Stimulated activated CD4-positive, alpha-beta T cell treated with anti-CD3 and anti-CD28 coated beads, Interleukin-4, amount 100 ng/mL, for 24 hours (primary cell): ENCODE measurements at regions not wholly inside any gene's neighbourhood (a gene's known extent, or its start where the extent isn't known, plus 50 kb on each side); places are given as distances from the start of the nearest gene placed in this dataset.
A peak's percentile ranks its signal among the peaks of the same experiment; 100 is the strongest.

Experiments used
- DNase-seq: peaks from one replicate; pipeline ENCODE4 v3.0.0-alpha.2; 2020

DNA sequence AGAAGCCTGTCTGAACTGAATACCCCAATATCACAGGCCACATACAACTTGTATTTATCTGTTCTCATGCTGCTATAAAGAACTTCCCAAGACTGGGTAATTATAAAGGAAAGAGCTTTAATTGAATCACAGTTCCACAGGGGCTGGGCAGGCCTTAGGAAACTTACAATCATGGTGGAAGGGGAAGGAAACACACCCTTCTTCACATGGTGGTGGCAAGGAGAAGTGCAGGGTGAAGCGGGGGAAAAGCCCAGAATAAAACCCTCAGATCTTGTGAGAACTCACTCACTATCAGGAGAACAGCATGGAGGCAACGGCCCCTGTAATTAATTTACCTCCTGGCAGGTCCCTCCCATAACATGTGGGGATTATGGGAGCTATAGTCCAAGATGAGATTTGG lies 50.3 kb upstream of the FNDC1 start:
- no peak for DNase-seq

DNA sequence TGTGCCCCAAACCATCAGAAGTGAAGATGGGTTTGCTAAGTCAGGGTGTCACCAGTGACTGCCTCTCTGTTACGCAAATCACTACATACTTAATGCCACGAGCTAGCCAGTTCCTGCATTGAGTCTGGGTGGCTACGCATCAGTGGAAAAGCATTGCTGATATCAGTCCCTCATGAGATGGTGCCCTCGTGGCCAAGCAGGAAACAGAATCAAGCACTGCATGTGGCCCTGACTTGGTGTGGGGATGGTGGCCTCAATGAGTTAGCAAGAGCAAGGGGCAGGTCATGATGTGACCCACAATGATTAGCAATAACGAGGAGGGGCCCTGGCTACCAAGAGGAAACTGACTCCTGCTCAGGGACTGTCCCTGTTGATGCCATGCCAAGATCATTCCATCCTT lies 51.6 kb upstream of the FNDC1 start:
- no peak for DNase-seq

DNA sequence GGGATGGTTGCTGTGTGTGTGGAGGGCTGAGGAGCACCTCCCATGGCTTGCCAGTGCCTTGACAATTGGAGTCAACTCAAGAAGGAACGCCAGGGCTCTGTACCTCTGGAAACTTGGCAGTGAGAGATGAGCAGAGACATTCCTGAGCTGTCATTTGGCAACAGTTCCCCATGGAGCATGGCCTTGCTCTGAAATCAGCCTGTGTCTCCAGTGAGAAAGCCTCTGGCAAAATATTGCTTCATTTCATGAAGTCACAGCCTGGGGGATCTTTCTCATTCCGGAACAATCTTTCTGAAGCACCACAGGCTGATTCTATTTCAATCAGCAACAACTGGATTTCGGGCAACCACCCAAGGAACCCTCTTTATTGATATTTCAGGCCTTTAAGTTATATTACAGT lies 52.2 kb upstream of the FNDC1 start:
- DNase-seq, result no peak

DNA sequence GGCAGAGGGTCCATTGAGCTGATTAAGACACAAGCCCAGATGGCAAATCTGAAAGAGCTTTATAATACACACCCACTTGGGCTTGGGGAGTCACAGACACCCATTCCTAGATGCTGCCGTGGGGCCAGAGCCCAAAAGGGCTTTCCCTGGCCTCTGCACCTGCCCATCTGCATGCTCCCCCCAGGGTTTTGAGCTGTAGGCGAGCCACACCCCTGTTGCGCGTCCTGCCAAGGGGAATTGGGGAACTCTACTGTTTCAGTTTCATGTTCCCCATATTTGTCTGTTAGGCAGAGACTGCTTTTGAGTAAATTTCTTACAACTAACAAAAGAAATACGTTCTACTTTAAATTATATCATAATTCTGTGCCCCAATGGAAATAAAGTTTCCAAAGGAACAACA lies 52.9 kb upstream of the FNDC1 start:
- DNase-seq, result no peak

DNA sequence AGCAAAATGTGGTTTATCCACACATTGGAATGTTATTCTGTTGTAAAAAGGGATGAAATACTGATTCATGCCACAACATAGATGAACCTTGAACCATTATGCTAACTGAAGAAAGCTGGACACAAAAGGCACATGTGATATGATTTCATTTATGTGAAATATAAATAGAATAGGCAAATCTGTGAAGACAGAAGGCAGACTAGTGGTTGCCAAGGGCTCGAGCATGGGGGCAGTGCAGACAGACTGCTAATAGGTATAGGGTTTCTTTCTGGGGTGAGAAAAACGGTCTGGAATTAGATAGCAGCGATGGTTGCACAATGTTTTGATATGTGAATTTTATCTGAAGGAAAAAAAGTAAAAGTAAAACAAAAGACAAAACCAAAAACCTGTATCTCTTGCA lies 54.6 kb upstream of the FNDC1 start:
- DNase-seq, result no peak

DNA sequence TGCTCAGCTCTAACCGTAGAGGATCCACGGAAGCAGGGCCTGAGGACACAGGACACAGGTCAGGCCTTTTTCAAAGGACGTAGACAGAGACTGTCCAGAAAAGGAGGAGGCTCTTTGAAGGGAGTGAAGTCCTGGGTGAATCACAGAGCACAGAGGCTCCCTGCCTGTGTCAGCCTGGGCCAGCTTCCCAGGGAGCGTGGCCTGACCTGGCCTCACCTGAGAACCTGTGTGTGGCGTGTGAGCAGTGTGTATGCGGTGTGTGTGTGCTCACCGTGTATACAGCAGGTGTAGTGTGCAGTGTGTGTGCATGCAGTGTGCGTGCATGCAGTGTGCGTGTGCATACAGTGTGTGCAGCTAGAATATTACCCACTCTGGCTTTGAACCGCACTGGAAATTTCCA lies 56.0 kb upstream of the FNDC1 start:
- no peak for DNase-seq

DNA sequence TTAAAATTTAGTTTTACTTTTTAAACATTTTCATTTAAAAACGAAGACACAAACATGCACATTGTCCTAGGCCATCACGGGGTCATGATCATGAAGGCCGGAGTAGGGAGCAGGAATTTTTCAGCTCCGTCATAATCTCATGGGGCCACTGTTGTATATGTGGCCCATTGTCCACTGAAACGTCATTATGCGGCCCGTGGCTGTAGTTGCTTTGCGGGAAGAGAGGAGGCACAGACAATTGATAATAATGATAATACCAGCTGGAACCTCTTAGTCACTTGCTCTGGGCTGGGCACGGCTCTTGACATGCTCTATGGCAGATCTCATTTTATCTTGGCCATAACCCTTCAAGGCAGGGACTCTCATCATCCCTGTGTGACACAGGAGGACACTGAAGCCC lies 56.5 kb upstream of the FNDC1 start:
- no peak for DNase-seq

DNA sequence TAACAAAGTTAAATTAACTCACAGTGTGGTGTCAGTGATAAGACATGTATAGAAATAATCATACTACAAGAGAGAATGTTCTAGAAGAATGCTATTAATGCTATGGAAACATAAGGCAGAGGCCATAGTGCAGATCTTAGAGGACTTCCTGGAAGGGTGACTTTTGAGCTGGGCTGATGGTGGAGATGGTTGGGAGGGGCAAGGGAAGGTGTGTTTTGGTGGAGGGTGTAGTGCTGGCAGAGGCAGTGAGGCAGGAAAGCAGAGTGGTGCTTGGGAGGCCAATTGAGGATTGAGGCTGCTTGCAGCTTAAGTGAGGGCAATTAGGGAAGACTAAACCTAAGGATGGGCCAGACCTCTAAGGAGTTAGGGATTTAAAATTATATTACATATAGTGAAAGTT lies 58.5 kb upstream of the FNDC1 start:
- no peak for DNase-seq

DNA sequence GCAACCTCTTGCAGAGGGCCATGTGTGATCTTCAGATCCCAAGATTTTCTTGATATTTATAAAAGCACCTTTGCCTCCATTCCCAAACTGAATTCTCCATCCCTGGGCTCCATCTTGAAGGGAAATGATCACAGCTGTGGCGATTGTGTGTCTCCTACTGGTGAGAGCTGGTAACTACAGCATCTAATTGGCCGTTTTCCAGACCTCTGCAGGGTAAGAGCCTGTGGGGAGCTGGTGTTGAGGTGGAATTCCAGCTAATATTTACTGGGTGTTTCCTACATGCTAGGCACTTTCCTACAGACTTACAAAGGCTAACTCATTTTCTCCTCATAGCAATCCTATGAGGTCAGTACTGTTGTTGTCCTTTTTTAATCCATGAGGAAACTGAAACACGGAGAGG lies 59.2 kb upstream of the FNDC1 start:
- peak; percentile 54 for DNase-seq

DNA sequence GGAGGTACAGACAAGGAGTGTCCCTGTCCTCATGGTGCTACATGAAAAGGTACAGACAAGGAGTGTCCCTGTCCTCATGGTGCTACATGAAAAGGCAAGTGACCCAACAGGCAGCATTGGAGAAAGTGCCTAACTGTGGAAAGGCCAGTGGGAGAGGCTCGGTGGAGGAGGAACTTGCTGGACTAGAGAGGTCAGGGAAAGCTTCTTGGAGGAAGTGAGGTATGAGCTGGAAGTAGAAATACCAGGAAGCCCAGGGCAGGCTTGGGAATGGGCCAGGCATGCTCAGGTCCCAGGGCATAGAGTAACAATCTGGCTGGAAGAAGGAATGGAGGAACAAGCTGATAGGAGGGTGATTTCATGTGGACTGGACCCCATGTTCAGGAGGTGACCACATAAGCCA lies 59.8 kb upstream of the FNDC1 start:
- no peak for DNase-seq

DNA sequence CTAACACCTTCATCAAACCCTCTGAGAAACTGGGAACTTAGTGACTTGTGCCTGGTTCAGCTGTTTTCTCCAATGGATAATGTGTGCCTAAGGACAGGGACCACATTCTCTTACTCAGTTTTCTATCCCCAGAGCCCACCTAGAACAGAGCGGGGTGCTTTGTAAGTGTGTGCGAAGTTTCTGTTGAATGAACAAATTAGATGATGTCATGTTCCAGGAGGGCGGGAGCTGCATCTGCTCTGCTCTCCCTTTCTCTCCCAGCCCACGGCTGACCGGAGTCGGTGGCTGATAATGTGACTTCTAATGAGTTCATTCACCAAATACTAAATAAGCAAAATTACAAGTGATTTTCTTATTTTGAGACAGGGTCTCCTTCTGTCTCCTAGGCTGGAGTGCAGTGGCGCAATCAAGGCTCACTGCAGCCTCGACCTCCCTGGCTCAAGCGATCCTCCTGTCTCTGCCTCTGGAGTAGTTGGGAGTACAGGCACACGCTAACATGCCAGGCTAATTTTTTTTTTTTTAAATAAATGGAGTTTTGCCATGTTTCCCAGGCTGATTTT lies 60.7 kb upstream of the FNDC1 start:
- DNase-seq, result no peak

DNA sequence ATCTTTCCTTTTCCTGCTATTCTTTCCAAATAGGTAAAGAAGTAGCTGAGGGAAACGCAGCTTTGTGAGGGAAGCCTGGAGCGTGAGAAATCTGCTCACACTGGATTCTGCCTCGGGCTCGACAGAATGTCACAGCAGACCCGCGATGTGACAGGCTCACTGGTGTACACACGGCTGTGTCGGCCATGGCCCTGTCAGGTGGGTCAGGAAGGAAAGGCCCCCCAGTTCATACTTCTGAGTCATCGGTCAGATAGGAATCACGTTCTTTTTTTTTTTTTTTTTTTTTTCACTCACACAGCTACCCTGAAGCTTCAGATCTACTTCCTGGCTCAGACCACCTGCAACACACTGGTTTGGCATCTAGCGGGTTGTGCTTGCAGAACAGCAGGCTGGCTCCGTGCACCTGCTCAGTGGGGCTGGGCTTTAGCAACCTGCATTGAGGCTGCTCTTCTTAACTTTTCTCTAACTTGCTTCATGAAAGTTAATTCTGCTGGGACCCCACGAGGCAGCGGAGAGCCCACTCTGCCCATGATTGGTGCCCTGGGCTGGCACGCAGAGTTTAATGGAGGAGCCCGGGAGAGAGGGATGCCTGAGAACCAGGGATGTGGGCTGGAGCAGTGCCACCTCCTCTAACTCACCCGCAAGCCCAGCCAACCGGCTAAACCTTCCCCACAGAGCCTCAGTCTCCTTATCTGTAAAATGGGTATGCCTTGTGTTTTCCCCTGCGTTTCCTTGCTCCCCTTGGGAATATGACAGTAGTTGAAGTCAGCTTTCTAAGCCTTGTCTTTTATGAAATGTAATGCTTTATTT lies 61.5 kb upstream of the FNDC1 start:
- DNase-seq, result peak; percentile 54

DNA sequence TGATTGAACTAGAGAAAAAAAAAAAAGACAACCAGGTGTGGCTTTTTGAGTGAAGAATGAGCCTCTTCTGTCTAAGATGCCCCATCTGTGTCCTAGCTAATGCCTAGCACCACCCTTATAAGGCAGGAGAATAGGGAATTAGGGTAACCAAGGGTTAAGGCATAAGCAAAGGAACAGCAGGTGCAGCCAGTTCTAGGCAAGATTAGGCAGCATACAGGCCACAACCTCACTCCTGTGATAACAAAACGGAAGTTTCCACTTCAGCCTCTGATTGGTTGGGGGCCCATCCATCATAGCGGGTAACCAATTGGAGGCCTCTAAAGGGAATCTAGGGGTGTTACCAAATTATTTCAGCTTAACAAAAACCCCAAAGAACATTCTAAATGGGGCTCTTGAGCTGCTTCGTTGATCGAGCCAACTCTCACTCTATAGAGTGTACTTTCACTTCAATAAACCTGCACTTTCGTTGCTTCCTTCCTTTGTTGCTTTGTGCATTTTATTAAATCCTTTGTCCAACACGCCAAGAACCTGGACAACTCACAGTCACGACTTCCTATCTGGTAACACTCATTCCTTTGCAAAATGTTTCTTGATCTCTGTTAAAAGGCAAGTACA lies 61.9 kb upstream of the TAGAP start:
- DNase-seq, result peak; percentile 94

DNA sequence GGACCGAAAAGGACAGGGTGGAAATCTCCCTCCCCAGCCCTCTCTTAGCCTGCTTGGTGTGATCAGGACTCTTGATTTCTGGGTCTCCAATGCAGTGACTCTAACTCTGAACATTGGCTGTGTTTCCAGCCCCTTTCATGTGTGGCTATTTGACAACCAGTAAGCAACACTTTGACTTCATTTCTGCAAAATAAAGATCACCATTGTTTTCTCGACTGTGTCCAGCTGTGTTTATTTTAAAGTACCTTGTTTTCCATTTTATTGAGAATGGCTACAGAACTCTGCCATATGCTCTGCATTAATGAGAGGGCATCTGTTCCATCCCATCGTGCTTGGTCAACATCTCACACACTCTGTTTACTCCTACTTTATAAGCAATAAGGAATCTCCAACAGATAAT lies 60.9 kb upstream of the TAGAP start:
- DNase-seq, result no peak

DNA sequence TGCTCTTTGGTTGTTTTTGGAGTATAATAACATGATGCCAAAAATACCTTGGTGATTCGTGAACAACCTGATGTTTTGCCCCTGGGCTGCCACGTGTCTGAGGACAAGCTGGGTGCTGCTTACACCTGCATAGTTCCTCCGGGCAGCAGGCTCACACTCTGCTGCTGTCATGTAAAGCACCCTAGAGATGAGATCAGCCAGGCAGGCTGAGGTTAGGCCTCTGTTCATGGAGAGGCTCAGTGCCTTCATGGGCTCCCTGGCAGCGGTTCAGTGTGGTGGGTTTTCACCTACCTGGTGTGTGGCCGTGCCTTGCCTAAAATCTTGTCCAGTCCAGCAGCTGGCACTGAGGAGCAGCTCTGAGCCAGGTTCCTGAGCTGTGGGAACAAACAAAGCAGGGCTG lies 60.1 kb upstream of the TAGAP start:
- DNase-seq, result no peak

DNA sequence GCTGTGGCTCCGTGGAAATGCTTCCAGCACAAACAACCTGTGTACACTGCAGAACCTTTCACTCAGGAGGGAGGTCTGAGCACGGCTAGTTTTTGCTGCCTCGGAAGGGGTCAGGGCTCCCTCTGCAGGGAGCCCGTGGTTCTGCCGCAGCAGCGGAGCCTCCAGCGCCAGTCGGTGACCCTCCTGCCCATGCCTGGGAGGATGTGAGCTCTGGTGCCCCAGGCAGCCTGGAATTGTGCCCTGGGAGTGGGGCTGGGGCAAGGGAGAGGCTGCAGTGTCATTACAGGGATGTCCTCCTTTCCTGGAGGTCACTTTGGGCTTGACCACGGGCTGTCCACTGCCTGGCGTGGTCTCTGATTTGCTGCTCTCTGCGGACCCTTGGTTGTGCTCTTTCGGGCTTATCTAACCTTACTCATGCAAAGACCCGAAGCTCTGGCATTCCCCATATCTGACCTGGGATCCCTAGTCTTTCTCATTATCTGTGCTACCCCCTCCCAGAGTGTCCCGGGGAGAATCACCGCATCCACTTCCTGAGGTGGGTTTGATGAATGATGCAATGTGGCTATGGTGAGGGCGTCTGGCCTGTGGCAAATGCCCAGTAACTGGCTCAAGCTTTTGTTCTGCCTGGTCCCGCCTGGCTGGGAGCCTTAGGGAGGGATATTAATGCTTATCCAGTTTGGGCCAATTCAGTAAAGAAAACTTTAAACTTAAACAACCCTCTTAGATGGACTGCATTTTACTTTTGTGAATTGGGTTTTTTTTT lies 59.6 kb upstream of the TAGAP start:
- peak; percentile 82 for DNase-seq

DNA sequence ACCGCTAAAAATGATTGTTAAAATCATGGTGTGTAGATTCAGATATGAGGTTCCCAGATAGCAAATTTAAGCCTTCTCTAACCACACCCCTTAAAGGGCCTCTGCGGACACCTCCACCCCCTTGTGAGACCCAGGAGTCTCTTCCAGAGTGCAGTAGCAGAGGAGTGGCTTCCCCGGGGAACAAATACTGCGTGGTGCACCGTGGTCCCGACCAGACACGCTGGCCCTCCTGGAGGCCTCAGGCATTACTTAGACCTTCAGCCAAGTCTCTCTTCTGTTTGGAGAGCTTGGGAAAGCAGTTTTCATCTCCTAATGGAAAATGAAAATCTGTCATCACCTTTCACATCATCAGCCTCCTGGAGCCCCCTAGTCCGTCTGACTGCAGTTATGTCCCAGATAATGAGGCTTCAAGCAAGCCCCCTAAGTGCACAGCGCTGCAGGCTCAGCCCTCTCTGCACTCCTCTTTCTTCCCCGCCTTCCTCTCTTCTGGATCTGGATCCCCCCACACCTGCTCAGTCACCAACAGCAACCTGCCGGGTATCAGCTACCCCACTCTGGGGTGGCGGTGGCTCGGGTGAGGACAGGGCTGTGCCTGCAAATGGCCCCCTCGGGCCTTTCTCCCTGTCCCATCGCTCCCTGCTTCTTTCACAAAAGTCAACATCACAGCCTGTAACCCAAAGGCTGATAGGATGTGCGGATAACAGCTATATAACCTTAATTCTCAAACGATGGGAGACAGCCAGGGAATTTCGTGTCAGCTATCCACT lies 58.8 kb upstream of the TAGAP start:
- DNase-seq, result no peak

DNA sequence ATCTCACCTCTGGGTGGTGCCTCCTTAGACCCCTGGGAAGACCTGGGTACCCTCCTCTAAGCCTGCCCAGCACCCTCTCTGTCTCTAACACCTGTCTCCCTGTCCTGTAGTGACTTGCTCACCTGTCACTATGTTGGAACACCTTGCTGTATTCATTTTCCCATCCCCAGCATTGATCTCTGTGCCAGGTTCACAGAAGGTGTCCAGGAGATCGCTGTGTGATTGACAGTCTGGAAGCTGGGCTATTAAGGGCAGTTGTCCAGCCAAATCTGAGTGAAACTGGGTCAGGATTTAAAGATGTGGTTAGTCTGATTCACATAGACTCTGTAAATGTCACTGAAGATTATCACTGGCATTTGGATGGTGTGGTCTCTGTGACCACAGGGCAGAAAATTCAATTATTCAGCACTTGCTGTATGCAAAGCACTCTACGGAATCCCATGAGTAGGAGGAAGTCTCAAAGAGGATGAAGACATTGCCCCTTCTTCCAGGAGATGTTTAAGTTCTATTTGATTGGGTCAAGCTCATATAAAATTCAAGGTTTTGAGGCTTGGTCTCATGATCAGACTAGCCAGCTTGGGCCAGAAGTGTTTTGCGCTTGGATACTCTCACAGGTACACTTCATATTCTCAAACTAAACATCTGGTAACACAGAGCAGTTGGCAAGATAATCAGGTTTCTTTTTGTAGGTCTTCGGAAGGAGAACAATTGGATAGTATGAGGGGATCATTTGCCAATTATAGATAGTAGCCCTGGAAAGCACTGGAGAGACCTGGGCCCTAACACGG lies 57.8 kb upstream of the TAGAP start:
- no peak for DNase-seq

DNA sequence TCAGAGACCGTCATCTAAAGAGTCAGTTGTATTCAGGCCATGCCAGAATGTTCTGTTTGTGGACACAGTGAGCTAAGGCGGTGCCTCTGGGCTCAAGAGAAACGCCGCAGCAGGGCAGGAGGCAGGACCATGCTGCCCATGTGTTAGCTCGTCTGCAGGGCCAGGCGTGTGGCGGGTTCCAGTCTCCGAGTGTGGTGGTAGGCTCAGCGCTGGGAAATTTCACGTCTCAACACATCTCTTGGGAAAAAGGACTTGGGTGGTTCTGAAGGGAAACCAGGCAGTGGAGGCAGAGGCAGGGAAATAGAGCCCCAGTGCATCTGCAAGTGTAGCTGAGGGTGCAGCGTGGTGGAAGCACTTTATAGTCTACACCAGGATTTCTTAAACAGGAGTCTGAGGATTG lies 56.9 kb upstream of the TAGAP start:
- no peak for DNase-seq

DNA sequence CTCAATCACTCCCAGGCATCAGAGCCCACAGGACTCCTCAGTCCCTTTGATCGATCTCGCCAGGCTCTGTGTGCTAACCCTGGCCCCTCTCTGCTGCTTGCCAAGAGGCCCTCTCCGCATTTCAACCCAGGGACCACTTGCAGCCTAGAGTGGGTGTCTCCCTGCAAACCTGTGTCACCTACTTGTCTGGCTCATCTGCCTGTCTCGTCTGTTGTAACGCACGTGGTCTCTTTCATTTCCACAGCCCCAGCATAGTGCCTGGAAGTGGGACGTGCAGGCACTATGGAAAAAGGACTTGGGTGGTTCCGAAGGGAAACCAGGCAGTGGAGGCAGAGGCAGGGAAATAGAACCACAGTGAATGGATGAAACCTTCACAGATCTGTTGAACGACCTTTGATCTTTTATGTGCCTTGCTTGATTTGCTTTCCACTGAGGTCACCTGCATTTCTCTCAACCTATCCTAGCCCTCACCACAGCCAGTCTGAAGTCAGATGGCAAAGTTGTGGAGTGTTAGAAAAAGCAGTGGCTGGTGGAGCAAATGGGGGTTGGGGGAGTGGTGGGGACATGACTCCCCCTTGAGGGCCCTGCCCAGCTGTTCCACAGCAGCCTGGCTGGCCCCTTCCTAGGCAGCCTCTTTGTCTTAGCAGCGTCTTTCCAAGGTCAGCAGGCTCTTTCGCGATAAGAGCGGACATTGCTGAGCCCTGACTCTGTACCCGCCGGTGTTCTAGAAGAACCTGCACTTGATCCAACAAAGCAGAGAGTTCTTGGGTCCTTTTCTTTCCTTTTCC lies 55.8 kb upstream of the TAGAP start:
- no peak for DNase-seq

DNA sequence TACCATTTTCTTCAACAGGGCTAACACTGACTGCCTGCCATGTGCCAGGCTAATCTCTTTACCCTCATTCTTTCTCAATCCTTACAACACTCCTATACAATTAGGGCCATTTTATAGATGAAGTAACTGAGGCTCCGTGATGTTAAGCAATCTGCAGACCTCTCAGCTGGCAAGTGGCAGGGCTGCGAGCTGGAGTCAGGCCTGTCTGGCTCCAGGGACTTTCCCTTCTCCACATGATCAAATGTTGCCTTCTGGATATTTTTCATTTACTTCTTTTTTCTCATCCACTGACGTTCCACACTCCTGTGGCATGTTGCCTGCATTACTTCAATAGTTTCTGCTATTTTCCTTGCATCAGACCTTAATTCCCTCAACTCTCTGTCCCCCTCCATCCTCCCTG lies 55.2 kb upstream of the TAGAP start:
- no peak for DNase-seq
